ENCODE measurements at regions not wholly inside any gene's neighbourhood (a gene's known extent, or its start where the extent isn't known, plus 50 kb on each side); places are given as distances from the start of the nearest gene placed in this dataset.

DNA sequence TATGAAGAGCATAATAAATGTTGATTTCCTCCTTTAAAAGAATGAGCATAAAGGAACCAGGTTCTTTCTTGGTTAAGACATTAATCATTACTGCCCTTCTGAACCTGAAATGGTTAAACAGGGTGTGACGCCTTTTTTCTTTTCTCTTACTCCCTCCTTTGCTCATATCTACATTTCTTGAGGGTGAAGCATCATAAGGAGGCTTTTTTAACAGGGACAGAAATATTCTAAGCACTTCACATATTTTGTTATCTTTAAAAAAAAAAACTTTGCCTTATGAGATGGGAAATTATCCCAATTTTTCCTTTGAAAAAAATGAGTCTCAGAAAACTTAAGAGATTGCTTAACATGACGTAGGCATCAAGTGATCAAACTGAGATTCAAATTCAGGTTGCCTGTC, 1036.3 kb upstream of the TENM4 start:
- in situ Hi-C loops (cut with MboI; ENCODE audit: low pct_unique_long_range_greater_than_20kb, low sequenced_read_pairs, unreplicated experiment), result no loop called here

GRCh38 chr11:80473562-80473961, 1032.7 kb upstream of the TENM4 start:
- in situ Hi-C loops (cut with MboI; ENCODE audit: low pct_unique_long_range_greater_than_20kb, low sequenced_read_pairs, unreplicated experiment), result no loop called here

More for the DNA sequence above, 1036.3 kb upstream of the TENM4 start:
- TF ChIP-seq, protein P1, sequence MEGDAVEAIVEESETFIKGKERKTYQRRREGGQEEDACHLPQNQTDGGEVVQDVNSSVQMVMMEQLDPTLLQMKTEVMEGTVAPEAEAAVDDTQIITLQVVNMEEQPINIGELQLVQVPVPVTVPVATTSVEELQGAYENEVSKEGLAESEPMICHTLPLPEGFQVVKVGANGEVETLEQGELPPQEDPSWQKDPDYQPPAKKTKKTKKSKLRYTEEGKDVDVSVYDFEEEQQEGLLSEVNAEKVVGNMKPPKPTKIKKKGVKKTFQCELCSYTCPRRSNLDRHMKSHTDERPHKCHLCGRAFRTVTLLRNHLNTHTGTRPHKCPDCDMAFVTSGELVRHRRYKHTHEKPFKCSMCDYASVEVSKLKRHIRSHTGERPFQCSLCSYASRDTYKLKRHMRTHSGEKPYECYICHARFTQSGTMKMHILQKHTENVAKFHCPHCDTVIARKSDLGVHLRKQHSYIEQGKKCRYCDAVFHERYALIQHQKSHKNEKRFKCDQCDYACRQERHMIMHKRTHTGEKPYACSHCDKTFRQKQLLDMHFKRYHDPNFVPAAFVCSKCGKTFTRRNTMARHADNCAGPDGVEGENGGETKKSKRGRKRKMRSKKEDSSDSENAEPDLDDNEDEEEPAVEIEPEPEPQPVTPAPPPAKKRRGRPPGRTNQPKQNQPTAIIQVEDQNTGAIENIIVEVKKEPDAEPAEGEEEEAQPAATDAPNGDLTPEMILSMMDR (IDR thresholded peaks at IDR 0.05; ENCODE audit: extremely low read depth, insufficient read depth, missing control alignments), result no peak
- DNase-seq (ENCODE audit: low spot score), result no peak

DNA sequence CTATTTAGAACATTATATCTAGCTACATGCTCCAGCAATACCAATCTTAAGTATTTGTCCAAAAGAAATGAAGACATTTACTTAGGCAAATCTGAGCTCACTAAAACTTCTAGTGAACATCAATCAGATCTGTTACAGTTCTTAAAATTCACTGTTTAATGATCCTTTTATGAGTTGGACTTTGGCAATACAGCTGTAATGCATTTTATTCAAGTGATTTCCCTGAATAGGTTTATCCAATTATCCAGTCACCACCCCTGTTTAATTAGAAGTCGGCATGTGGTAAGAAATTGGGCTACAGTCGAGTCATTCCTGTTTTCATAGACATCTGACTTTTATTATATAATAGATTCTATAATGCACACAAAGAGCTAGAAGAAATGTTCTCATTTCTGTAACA, 1029.0 kb upstream of the TENM4 start:
- in situ Hi-C loops (cut with MboI; ENCODE audit: low pct_unique_long_range_greater_than_20kb, low sequenced_read_pairs, unreplicated experiment), result no loop called here
- TF ChIP-seq, protein P1 (IDR thresholded peaks at IDR 0.05; ENCODE audit: extremely low read depth, insufficient read depth, missing control alignments), result no peak
- no peak for DNase-seq (ENCODE audit: low spot score)

More at GRCh38 chr11:80473562-80473961, 1032.7 kb upstream of the TENM4 start:
- no peak for DNase-seq (ENCODE audit: low spot score)
- TF ChIP-seq, protein P1 (IDR thresholded peaks at IDR 0.05; ENCODE audit: extremely low read depth, insufficient read depth, missing control alignments), result no peak

DNA sequence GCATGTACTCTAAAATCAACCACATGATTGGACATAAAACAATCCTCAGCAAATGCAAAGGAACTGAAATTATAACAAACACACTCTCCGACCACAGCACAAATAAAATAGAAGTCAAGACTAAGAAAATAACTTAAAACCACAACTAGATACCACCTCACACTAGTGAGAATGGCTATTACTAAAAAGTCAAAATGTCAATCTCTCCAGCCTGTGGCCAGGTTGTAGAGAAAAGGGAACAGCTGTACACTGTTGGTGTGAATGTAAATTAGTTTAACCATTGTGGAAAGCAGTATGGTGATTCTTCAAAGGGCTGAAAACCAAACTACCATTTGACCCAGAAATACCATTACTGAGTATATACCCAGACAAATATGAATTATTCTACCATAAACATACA, 1025.7 kb upstream of the TENM4 start:
- TF ChIP-seq, protein P1 (IDR thresholded peaks at IDR 0.05; ENCODE audit: extremely low read depth, insufficient read depth, missing control alignments), result no peak
- in situ Hi-C loops (cut with MboI; ENCODE audit: low pct_unique_long_range_greater_than_20kb, low sequenced_read_pairs, unreplicated experiment), result no loop called here
- DNase-seq (ENCODE audit: low spot score), result no peak

GRCh38 chr11:80462211-80462610, 1021.4 kb upstream of the TENM4 start:
- TF ChIP-seq, protein P1 (IDR thresholded peaks at IDR 0.05; ENCODE audit: extremely low read depth, insufficient read depth, missing control alignments), result no peak
- in situ Hi-C loops (cut with MboI; ENCODE audit: low pct_unique_long_range_greater_than_20kb, low sequenced_read_pairs, unreplicated experiment), result no loop called here
- DNase-seq (ENCODE audit: low spot score), result no peak

DNA sequence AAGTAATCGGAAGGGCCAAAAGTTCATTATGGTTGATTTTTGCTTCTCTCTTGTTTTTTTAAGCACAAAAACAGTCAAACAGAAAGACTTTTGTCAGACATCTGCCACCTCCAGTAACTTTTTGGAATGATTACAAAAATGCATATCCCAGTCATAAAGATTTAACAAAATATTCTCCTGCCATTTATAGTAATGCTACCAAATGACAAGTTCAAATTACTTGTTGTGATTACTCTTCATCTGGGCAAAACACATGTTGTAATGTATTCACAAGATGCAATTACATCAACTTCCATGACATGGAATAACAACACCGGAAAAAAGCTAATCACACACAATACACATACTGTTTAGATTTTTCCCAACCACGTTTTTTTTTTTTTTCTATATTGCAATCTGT, 1017.5 kb upstream of the TENM4 start:
- DNase-seq (ENCODE audit: low spot score), result no peak
- TF ChIP-seq, protein P1 (IDR thresholded peaks at IDR 0.05; ENCODE audit: extremely low read depth, insufficient read depth, missing control alignments), result no peak
- in situ Hi-C loops (cut with MboI; ENCODE audit: low pct_unique_long_range_greater_than_20kb, low sequenced_read_pairs, unreplicated experiment), result no loop called here

- no peak for DNase-seq (ENCODE audit: low spot score)
- TF ChIP-seq, protein P1 (IDR thresholded peaks at IDR 0.05; ENCODE audit: extremely low read depth, insufficient read depth, missing control alignments), result no peak
- in situ Hi-C loops (cut with MboI; ENCODE audit: low pct_unique_long_range_greater_than_20kb, low sequenced_read_pairs, unreplicated experiment), result no loop called here
Observed at GRCh38 chr11:80457823-80458222, 1017.0 kb upstream of the TENM4 start.

Measured in GM13977 (cell line).